GM19372 (cell line): ENCODE measurements at regions not wholly inside any gene's neighbourhood (a gene's known extent, or its start where the extent isn't known, plus 50 kb on each side); places are given as distances from the start of the nearest gene placed in this dataset.
"Not testable (repeated sequence)": the region's sequence is repeated elsewhere in the genome, so short reads cannot be mapped to it uniquely, and the experiment has no call there.

Experiments
- ATAC-seq: cut with Tn5 transposase; IDR thresholded peaks from one replicate; pipeline ENCODE4 v1.9.1; 2021; ENCODE audit warnings: mild to moderate bottlenecking, low read depth, moderate library complexity; ENCODE audit not compliant: unreplicated experiment

- no peak for ATAC-seq
Measured at GRCh38 chr11:37505406-37505805, 907.4 kb upstream of the RAG2 start.

DNA sequence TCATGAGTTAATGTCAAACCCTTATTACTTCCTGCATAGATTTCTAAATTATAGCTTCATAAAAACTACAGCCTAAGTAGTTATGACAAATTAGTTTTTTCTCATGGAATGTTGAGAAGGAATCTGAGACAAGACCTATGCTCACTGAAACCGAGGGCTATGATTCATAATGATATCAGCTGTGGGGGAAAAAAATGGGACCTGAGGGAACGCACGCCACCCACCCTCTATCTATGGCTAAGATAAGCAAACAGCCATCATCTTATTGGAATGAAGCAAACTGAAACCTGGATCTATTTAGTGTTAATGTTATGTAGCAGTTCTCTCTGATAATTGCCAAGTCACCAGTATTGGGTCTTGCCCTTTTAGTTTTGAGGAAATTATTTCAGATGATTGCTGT lies 906.9 kb upstream of the RAG2 start:
- ATAC-seq = no peak

DNA sequence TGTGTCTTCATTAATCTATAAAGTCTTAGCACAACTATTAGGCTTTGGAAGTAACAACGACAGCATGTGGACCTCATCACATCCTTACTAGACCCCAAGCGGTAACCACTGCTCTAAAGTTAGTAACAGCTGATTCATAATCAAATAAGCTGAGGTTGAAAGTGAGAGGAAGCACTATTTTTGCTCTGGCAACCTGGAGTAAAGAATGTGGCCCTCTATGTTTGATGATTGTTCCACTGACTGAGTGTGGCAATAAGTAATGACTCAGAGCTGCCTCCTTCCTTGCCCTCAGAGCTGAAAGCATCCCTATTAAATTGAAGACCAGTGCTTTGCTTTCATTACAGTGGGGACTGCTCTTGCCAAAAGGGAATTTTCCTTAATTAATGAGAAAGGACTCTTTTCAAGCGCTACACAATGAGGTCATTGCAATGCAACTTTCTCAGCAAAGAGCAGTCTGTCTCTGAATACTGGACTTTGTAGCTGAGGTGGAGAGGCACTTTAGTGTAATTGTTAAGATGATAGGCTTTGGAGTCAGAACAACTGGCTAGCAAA lies 906.1 kb upstream of the RAG2 start:
- peak; percentile 89 for ATAC-seq

GRCh38 chr11:37503411-37504059 lies 905.5 kb upstream of the RAG2 start:
- peak; percentile 32 for ATAC-seq

- no peak for ATAC-seq
Measured at GRCh38 chr11:37502202-37502601, 904.2 kb upstream of the RAG2 start.

- ATAC-seq = no peak
Measured at GRCh38 chr11:37500425-37500824, 902.4 kb upstream of the RAG2 start.

GRCh38 chr11:37497326-37497725 lies 899.3 kb upstream of the RAG2 start:
- ATAC-seq = no peak

DNA sequence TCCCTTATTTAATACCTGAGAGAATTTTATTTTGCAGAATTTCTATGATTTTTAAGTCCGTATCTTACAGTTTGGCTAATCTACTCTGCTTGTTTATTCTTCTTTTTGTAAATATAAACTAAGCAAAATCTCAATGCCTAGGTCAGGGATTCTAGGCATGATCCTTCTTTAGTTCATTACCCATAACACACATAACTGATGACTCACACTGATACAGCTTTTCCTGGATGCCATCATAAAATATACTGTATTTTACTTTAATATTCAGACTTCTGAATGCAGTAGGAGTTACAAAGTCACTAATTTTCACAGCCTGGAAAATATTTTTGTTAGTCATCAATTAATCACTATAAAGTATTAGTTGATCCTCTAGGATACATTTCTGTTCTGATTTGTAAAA lies 898.2 kb upstream of the RAG2 start:
- ATAC-seq = no peak

- ATAC-seq = no peak
Measured at GRCh38 chr11:37484298-37484697, 886.3 kb upstream of the RAG2 start.

DNA sequence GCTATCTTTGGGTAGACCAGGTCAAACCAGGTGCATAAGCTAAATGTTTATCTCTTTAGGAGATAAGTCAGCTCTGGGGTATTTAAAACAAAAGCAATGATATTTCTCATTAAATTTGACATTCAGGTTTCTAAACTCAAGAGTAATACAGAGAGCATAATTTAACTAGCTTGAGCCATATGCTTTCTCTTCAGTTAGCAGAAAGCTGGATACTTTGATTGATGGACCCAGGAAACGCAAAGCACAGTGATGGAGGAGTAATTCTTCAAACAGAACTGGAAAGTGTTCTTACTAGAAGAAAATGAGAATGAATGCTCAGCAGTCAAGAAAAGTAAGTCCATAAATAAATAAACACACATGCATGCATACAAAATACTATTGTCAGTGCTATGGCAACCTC lies 885.7 kb upstream of the RAG2 start:
- ATAC-seq = no peak

- no peak for ATAC-seq
Measured at GRCh38 chr11:37474889-37475288, 876.9 kb upstream of the RAG2 start.

- no peak for ATAC-seq
Measured at GRCh38 chr11:37468344-37468743, 870.3 kb upstream of the RAG2 start.

DNA sequence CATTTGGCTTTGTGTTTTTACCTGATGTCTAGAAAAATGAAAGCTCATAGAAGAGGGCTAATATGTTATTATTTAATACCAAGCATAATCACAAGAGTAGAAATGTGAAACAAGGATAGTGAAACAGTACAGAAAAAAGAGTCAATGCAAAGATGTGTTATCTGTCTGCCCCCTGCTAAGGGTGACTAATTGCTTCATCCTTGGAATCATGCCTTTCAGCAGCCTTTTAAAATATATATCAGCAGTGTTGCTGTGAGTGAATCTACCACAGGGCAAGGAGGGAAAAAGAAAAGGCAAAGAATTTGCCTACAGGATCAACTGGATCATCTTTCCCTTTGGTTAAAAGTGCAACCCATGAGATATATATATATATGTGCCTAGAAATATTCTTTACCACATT lies 867.2 kb upstream of the RAG2 start:
- no peak for ATAC-seq

DNA sequence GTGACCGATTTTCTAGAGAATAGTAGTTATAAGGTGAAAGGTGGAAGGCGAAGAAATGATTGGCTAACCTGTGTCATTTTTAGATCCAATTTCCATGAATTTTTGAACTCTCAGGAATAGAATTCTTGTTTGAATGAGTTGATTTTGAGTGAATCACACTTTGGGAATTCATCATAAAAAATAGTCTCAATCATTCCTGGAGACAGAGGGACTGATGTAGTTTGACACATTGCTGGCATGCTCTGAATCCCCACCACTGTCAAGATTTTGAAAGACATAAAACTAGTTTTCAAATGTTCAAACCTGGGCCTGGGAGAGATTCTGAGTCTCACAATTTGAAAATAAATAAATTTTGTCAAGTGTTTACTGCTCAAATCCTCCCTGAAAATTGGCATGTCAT lies 861.4 kb upstream of the RAG2 start:
- ATAC-seq = no peak

DNA sequence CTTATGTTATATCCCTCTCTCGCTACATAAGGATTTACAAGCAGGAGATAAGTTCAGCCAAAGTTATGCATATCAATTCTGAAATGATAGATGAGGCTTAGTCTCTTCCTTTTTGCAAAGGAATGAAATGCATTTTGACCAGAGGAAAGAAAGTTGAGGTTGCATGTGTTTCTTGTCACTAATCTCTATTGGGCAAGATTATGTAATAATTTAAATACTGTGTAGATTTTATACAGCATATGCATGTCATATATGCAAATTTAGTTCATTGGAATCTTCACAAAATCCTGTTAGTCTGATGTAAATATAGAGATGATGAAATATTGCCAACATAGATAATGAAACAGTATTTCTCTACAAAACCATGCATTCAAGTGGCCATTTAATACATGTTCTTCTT lies 858.7 kb upstream of the RAG2 start:
- ATAC-seq = no peak

DNA sequence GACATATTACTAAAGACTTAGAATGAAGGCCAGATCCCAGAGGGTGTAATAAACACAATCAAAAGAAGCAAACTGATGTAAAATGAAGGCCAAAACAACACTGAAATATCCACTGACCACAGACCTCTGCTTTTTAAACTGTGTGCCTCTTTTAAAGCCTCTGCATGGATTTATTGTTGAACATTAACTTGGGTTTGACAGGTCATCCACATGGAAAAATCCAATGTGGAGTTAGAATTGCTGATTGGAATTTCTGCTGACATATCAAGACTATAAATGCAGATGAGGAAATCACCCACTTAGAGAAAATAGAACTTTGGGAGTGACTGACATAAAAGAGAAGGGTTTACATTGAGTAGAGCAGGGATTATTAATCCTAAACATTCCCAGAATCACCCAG lies 853.9 kb upstream of the RAG2 start:
- no peak for ATAC-seq

GRCh38 chr11:37450613-37451012 lies 852.6 kb upstream of the RAG2 start:
- no peak for ATAC-seq

DNA sequence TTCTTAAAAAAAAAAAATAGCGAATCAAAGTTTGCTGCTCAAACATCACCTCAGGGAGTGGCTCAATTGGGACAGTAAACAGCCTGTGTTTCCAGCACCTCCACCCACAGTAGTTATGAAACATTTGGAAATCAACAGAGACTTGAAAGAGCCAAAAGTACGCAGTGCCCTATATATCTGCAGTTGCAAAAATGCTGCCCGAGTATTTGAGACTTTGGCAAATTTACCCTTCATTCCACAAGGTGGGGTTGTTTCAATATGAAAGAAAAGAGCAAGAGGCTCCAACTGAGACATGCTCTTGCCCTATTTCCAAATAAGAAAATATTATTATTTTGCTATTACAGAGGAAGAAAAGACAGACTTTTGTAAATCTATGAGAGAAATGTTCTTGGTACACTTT lies 851.1 kb upstream of the RAG2 start:
- no peak for ATAC-seq

GRCh38 chr11:37442576-37442975 lies 844.5 kb upstream of the RAG2 start:
- no peak for ATAC-seq

DNA sequence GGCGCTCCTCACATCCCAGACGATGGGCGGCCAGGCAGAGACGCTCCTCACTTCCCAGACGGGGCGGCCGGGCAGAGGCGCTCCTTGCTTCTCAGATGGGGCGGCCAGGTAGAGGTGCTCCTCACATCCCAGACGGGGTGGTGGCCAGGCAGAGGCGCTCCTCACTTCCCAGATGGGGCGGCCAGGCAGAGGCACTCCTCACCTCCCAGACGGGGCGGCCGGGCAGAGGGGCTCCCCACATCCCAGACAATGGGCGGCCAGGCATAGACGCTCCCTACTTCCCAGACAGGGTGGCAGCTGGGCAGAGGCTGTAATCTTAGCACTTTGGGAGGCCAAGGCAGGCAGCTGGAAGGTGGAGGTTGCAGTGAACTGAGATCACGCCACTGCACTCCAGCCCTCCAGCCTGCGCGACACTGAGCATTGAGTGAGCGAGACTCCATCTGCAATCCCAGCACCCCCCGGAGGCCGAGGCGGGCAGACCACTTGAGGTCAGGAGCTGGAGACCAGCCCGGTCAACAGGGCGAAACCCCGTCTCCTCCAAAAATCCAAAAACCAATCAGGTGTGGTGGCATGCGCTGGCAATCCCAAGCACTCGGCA lies 833.7 kb upstream of the RAG2 start:
- not testable (repeated sequence) for ATAC-seq

GRCh38 chr11:37430966-37431632 lies 833.1 kb upstream of the RAG2 start:
- not testable (repeated sequence) for ATAC-seq

- no peak for ATAC-seq
Measured at GRCh38 chr11:37422511-37422910, 824.5 kb upstream of the RAG2 start.
